Loucy (cell line): ENCODE measurements at regions not wholly inside any gene's neighbourhood (a gene's known extent, or its start where the extent isn't known, plus 50 kb on each side); places are given as distances from the start of the nearest gene placed in this dataset.

ENCODE experiments used
- H2AFZ ChIP-seq: fragments of 200-600 bp; sonication (generic); 2 replicates; pipeline ENCODE4 v1.6.0; 2016; ENCODE audit warnings: antibody characterized with exemption, mild to moderate bottlenecking, low read length, moderate library complexity
- H3F3A ChIP-seq: fragments of 200-600 bp; 2 replicates; pipeline ENCODE4 v1.6.0; 2016; ENCODE audit warnings: antibody characterized with exemption, low read depth, mild to moderate bottlenecking
- H3K27me3 ChIP-seq: fragments of 200-600 bp; sonication (generic); 2 replicates; pipeline ENCODE4 v1.6.1; 2014; ENCODE audit warnings: low read length, mild to moderate bottlenecking; ENCODE audit not compliant: insufficient read depth, poor library complexity, severe bottlenecking
- H3K36me3 ChIP-seq: fragments of 200-600 bp; sonication (generic); 2 replicates; pipeline ENCODE4 v1.6.1; 2016; ENCODE audit warnings: low read length; ENCODE audit not compliant: insufficient read depth
- H3K4me1 ChIP-seq: fragments of 200-600 bp; sonication (generic); 2 replicates; pipeline ENCODE4 v1.5.1; 2014; ENCODE audit warnings: low read length, mild to moderate bottlenecking; ENCODE audit not compliant: insufficient read depth, poor library complexity, severe bottlenecking
- H3K4me2 ChIP-seq: fragments of 200-600 bp; sonication (generic); 2 replicates; pipeline ENCODE4 v1.6.0; 2014; ENCODE audit warnings: antibody characterized with exemption, low read length, low read depth, mild to moderate bottlenecking; ENCODE audit not compliant: poor library complexity, severe bottlenecking
- H3K4me3 ChIP-seq: fragments of 200-600 bp; sonication (generic); 2 replicates; pipeline ENCODE4 v1.5.1; 2014; ENCODE audit warnings: low read length, mild to moderate bottlenecking, mixed read lengths; ENCODE audit not compliant: poor library complexity, severe bottlenecking
- H3K79me2 ChIP-seq: fragments of 200-600 bp; sonication (generic); 2 replicates; pipeline ENCODE4 v1.6.1; 2014; ENCODE audit warnings: low read length; ENCODE audit not compliant: insufficient read depth
- H3K9ac ChIP-seq: fragments of 200-600 bp; sonication (generic); 2 replicates; pipeline ENCODE4 v1.6.0; 2014; ENCODE audit warnings: mild to moderate bottlenecking, low read depth, low read length, moderate library complexity; ENCODE audit not compliant: poor library complexity, severe bottlenecking
- H3K9me2 ChIP-seq: fragments of 200-600 bp; sonication (generic); replicated peaks from 2 replicates; pipeline ENCODE4 v1.6.1; 2016; ENCODE audit warnings: low read depth, low read length, mixed read lengths
- H3K9me3 ChIP-seq: fragments of 200-600 bp; sonication (generic); 2 replicates; pipeline ENCODE4 v1.6.1; 2014; ENCODE audit warnings: mild to moderate bottlenecking, antibody characterized with exemption, low read length, low read depth; ENCODE audit not compliant: insufficient read depth
- H4K20me1 ChIP-seq: fragments of 200-600 bp; sonication (generic); 2 replicates; pipeline ENCODE4 v1.6.0; 2014; ENCODE audit warnings: antibody characterized with exemption, low read length, mild to moderate bottlenecking; ENCODE audit not compliant: insufficient read depth, poor library complexity, severe bottlenecking
- CTCF ChIP-seq: fragments of 200-600 bp; sonication (generic); conservative IDR thresholded peaks from 2 replicates; pipeline ENCODE4 v1.5.1; 2014; ENCODE audit warnings: mild to moderate bottlenecking, antibody characterized with exemption, low read length
- EZH2phosphoT487 ChIP-seq: fragments of 200-600 bp; IDR thresholded peaks from 2 replicates; pipeline ENCODE4 v1.6.1; 2018; ENCODE audit warnings: antibody characterized with exemption, mild to moderate bottlenecking, moderate library complexity, borderline replicate concordance

GRCh38 chr1:185489406-185489805, 172.4 kb upstream of the IVNS1ABP start:
- no peaks in the 10 kb centered on the region for H4K20me1 ChIP-seq
- H3K4me1 ChIP-seq = peaks cover 2% of the 10 kb centered on the region
- H3K4me3 ChIP-seq = no peak overlapping the region
- H3K27me3 ChIP-seq = no peaks in the 10 kb centered on the region
- H3K4me2 ChIP-seq = no peak overlapping the region
- H3K9ac ChIP-seq = no peak overlapping the region
- no peaks in the 10 kb centered on the region for H3K36me3 ChIP-seq
- no peaks in the 10 kb centered on the region for H3K79me2 ChIP-seq
- H2AFZ ChIP-seq = no peak overlapping the region
- H3F3A ChIP-seq = no peaks in the 10 kb centered on the region
- H3K9me2 ChIP-seq = no peaks in the 10 kb centered on the region
- no peaks in the 10 kb centered on the region for H3K9me3 ChIP-seq
- TF ChIP-seq CTCF = no peak
- TF ChIP-seq EZH2phosphoT487 = no peak

GRCh38 chr1:185488808-185489207, 171.8 kb upstream of the IVNS1ABP start:
- Histone ChIP-seq H3K9me2 (no peaks in the 10 kb centered on the region), H3K9me3 (no peaks in the 10 kb centered on the region), H3K27me3 (no peaks in the 10 kb centered on the region), H3K4me2 (no peak overlapping the region), H3K9ac (no peak overlapping the region), H3K79me2 (no peaks in the 10 kb centered on the region), H2AFZ (no peak overlapping the region), H3K4me3 (no peak overlapping the region), H4K20me1 (no peaks in the 10 kb centered on the region), H3F3A (no peaks in the 10 kb centered on the region), H3K4me1 (peaks cover 6% of the 10 kb centered on the region), H3K36me3 (no peaks in the 10 kb centered on the region)
- TF ChIP-seq CTCF = no peak
- TF ChIP-seq EZH2phosphoT487 = no peak

GRCh38 chr1:185487936-185488335, 170.9 kb upstream of the IVNS1ABP start:
- Histone ChIP-seq H4K20me1 (no peaks in the 10 kb centered on the region), H3K4me2 (no peak overlapping the region), H3F3A (no peaks in the 10 kb centered on the region), H3K9me2 (no peaks in the 10 kb centered on the region), H3K9me3 (no peaks in the 10 kb centered on the region), H3K4me1 (peaks cover 6% of the 10 kb centered on the region), H2AFZ (no peak overlapping the region), H3K27me3 (no peaks in the 10 kb centered on the region), H3K9ac (no peak overlapping the region), H3K79me2 (no peaks in the 10 kb centered on the region), H3K4me3 (no peak overlapping the region), H3K36me3 (no peaks in the 10 kb centered on the region)
- no peak for TF ChIP-seq CTCF
- TF ChIP-seq EZH2phosphoT487 = no peak
